ENCODE measurements at regions not wholly inside any gene's neighbourhood (a gene's known extent, or its start where the extent isn't known, plus 50 kb on each side); places are given as distances from the start of the nearest gene placed in this dataset.
"Not testable (repeated sequence)": the region's sequence is repeated elsewhere in the genome, so short reads cannot be mapped to it uniquely, and the experiment has no call there.

GRCh38 chr17:20877384-20877783, 165.4 kb downstream of the USP22 start:
- H3K36me3 ChIP-seq (ENCODE audit: control insufficient read depth, insufficient read depth, low read length, severe bottlenecking); H3K9me3 ChIP-seq (ENCODE audit: control insufficient read depth, low read length); H3K4me1 ChIP-seq (ENCODE audit: control insufficient read depth, insufficient read depth, low read length); DNase-seq (ENCODE audit: low read depth); H3K4me3 ChIP-seq (ENCODE audit: low read length); H3K9ac ChIP-seq (ENCODE audit: low read length); H3K27me3 ChIP-seq (replicated peaks; ENCODE audit: control insufficient read depth, insufficient read depth, low read length): not testable (repeated sequence)

GRCh38 chr17:20890338-20890737, 152.5 kb downstream of the USP22 start:
- DNase-seq (ENCODE audit: low read depth), result no peak
- H3K27me3 ChIP-seq (replicated peaks; ENCODE audit: control insufficient read depth, insufficient read depth, low read length), result peaks cover 6% of the 10 kb centered on the region
- no peaks in the 10 kb centered on the region for H3K36me3 ChIP-seq (ENCODE audit: control insufficient read depth, insufficient read depth, low read length, severe bottlenecking)
- no peaks in the 10 kb centered on the region for H3K9me3 ChIP-seq (ENCODE audit: control insufficient read depth, low read length)
- H3K9ac ChIP-seq (ENCODE audit: low read length), result no peak overlapping the region
- H3K4me3 ChIP-seq (ENCODE audit: low read length), result no peak overlapping the region
- no peaks in the 10 kb centered on the region for H3K4me1 ChIP-seq (ENCODE audit: control insufficient read depth, insufficient read depth, low read length)

GRCh38 chr17:20895426-20895825, 147.4 kb downstream of the USP22 start:
- not testable (repeated sequence) for H3K4me1 ChIP-seq (ENCODE audit: control insufficient read depth, insufficient read depth, low read length); H3K27me3 ChIP-seq (replicated peaks; ENCODE audit: control insufficient read depth, insufficient read depth, low read length); H3K36me3 ChIP-seq (ENCODE audit: control insufficient read depth, insufficient read depth, low read length, severe bottlenecking); DNase-seq (ENCODE audit: low read depth); H3K9me3 ChIP-seq (ENCODE audit: control insufficient read depth, low read length); H3K9ac ChIP-seq (ENCODE audit: low read length); H3K4me3 ChIP-seq (ENCODE audit: low read length)

GRCh38 chr17:20896153-20896649, 146.6 kb downstream of the USP22 start:
- H3K27me3 ChIP-seq (replicated peaks; ENCODE audit: control insufficient read depth, insufficient read depth, low read length), result no peaks in the 10 kb centered on the region
- no peak for DNase-seq (ENCODE audit: low read depth)
- no peaks in the 10 kb centered on the region for H3K36me3 ChIP-seq (ENCODE audit: control insufficient read depth, insufficient read depth, low read length, severe bottlenecking)
- H3K4me3 ChIP-seq (ENCODE audit: low read length), result no peak overlapping the region
- H3K4me1 ChIP-seq (ENCODE audit: control insufficient read depth, insufficient read depth, low read length), result no peaks in the 10 kb centered on the region
- H3K9me3 ChIP-seq (ENCODE audit: control insufficient read depth, low read length), result no peaks in the 10 kb centered on the region
- H3K9ac ChIP-seq (ENCODE audit: low read length), result no peak overlapping the region

GRCh38 chr17:20898726-20899125, 144.1 kb downstream of the USP22 start:
- not testable (repeated sequence) for DNase-seq (ENCODE audit: low read depth); H3K4me1 ChIP-seq (ENCODE audit: control insufficient read depth, insufficient read depth, low read length); H3K9ac ChIP-seq (ENCODE audit: low read length); H3K4me3 ChIP-seq (ENCODE audit: low read length); H3K36me3 ChIP-seq (ENCODE audit: control insufficient read depth, insufficient read depth, low read length, severe bottlenecking); H3K27me3 ChIP-seq (replicated peaks; ENCODE audit: control insufficient read depth, insufficient read depth, low read length); H3K9me3 ChIP-seq (ENCODE audit: control insufficient read depth, low read length)

GRCh38 chr17:20902496-20902895, 140.3 kb downstream of the USP22 start:
- not testable (repeated sequence) for H3K27me3 ChIP-seq (replicated peaks; ENCODE audit: control insufficient read depth, insufficient read depth, low read length); H3K4me1 ChIP-seq (ENCODE audit: control insufficient read depth, insufficient read depth, low read length); DNase-seq (ENCODE audit: low read depth); H3K36me3 ChIP-seq (ENCODE audit: control insufficient read depth, insufficient read depth, low read length, severe bottlenecking); H3K9ac ChIP-seq (ENCODE audit: low read length); H3K9me3 ChIP-seq (ENCODE audit: control insufficient read depth, low read length)
- H3K4me3 ChIP-seq (ENCODE audit: low read length), result peak overlapping the region; percentile 56

GRCh38 chr17:20903549-20903948, 139.3 kb downstream of the USP22 start:
- not testable (repeated sequence) for H3K4me1 ChIP-seq (ENCODE audit: control insufficient read depth, insufficient read depth, low read length); H3K9ac ChIP-seq (ENCODE audit: low read length); H3K27me3 ChIP-seq (replicated peaks; ENCODE audit: control insufficient read depth, insufficient read depth, low read length); H3K4me3 ChIP-seq (ENCODE audit: low read length); H3K9me3 ChIP-seq (ENCODE audit: control insufficient read depth, low read length); DNase-seq (ENCODE audit: low read depth); H3K36me3 ChIP-seq (ENCODE audit: control insufficient read depth, insufficient read depth, low read length, severe bottlenecking)

GRCh38 chr17:20908313-20909267, 134.2 kb downstream of the USP22 start:
- H3K9me3 ChIP-seq (ENCODE audit: control insufficient read depth, low read length), result no peaks in the 10 kb centered on the region
- no peaks in the 10 kb centered on the region for H3K36me3 ChIP-seq (ENCODE audit: control insufficient read depth, insufficient read depth, low read length, severe bottlenecking)
- DNase-seq (ENCODE audit: low read depth), result peak; percentile 76
- H3K4me1 ChIP-seq (ENCODE audit: control insufficient read depth, insufficient read depth, low read length), result peaks cover 11% of the 10 kb centered on the region
- H3K4me3 ChIP-seq (ENCODE audit: low read length), result peak overlapping the region; percentile 74
- H3K9ac ChIP-seq (ENCODE audit: low read length), result peak overlapping the region; percentile 80
- no peaks in the 10 kb centered on the region for H3K27me3 ChIP-seq (replicated peaks; ENCODE audit: control insufficient read depth, insufficient read depth, low read length)

GRCh38 chr17:20914658-20915057, 128.2 kb downstream of the USP22 start:
- no peak for DNase-seq (ENCODE audit: low read depth)
- Histone ChIP-seq H3K9ac (ENCODE audit: low read length) (no peak overlapping the region), H3K4me3 (ENCODE audit: low read length) (no peak overlapping the region), H3K27me3 (replicated peaks; ENCODE audit: control insufficient read depth, insufficient read depth, low read length) (no peaks in the 10 kb centered on the region), H3K36me3 (ENCODE audit: control insufficient read depth, insufficient read depth, low read length, severe bottlenecking) (no peaks in the 10 kb centered on the region), H3K4me1 (ENCODE audit: control insufficient read depth, insufficient read depth, low read length) (no peaks in the 10 kb centered on the region), H3K9me3 (ENCODE audit: control insufficient read depth, low read length) (no peaks in the 10 kb centered on the region)

- no peak for DNase-seq (ENCODE audit: low read depth)
- H3K4me1 ChIP-seq (ENCODE audit: control insufficient read depth, insufficient read depth, low read length), result peaks cover 6% of the 10 kb centered on the region
- H3K36me3 ChIP-seq (ENCODE audit: control insufficient read depth, insufficient read depth, low read length, severe bottlenecking), result no peaks in the 10 kb centered on the region
- H3K4me3 ChIP-seq (ENCODE audit: low read length), result peak overlapping the region; percentile 56
- no peak overlapping the region for H3K9ac ChIP-seq (ENCODE audit: low read length)
- no peaks in the 10 kb centered on the region for H3K27me3 ChIP-seq (replicated peaks; ENCODE audit: control insufficient read depth, insufficient read depth, low read length)
- no peaks in the 10 kb centered on the region for H3K9me3 ChIP-seq (ENCODE audit: control insufficient read depth, low read length)
Observed at GRCh38 chr17:20916383-20916782, 126.4 kb downstream of the USP22 start.

- H3K4me1 ChIP-seq (ENCODE audit: control insufficient read depth, insufficient read depth, low read length), result peaks cover 11% of the 10 kb centered on the region
- not testable (repeated sequence) for H3K9me3 ChIP-seq (ENCODE audit: control insufficient read depth, low read length); H3K4me3 ChIP-seq (ENCODE audit: low read length); DNase-seq (ENCODE audit: low read depth); H3K27me3 ChIP-seq (replicated peaks; ENCODE audit: control insufficient read depth, insufficient read depth, low read length); H3K9ac ChIP-seq (ENCODE audit: low read length); H3K36me3 ChIP-seq (ENCODE audit: control insufficient read depth, insufficient read depth, low read length, severe bottlenecking)
Observed at GRCh38 chr17:20917610-20918306, 125.1 kb downstream of the USP22 start.
